HCT116 (cell line): ENCODE measurements at regions not wholly inside any gene's neighbourhood (a gene's known extent, or its start where the extent isn't known, plus 50 kb on each side); places are given as distances from the start of the nearest gene placed in this dataset.

Source experiments
- ATF3 ChIP-seq: IDR thresholded peaks from 2 replicates; pipeline ENCODE4 v1.6.1; 2012
- CTCF ChIP-seq, 3 experiments: fragments of 200-600 bp in 1 of 3; sonication (generic) in 1 of 3; IDR thresholded peaks in 2 of 3; conservative IDR thresholded peaks in 1 of 3; 2 replicates each; pipeline ENCODE4 v1.5.1; 2012 to 2017; ENCODE audit warnings: low read depth in 2 of 3, low read length in 2 of 3, antibody characterized with exemption in 1 of 3, borderline replicate concordance in 1 of 3, control low read depth in 1 of 3, mild to moderate bottlenecking in 1 of 3, mixed read lengths in 1 of 3, mixed run types in 1 of 3, moderate library complexity in 1 of 3; ENCODE audit not compliant: insufficient read depth in 1 of 3
- EZH2 ChIP-seq: fragments of 200-600 bp; sonication (generic); IDR thresholded peaks from 2 replicates; pipeline ENCODE4 v1.6.1; 2017; ENCODE audit warnings: antibody characterized with exemption, mixed run types
- JUND ChIP-seq: IDR thresholded peaks from 2 replicates; pipeline ENCODE4 v1.6.1; 2012
- POLR2A ChIP-seq: IDR thresholded peaks from 2 replicates; pipeline ENCODE4 v1.7.0; 2011; ENCODE audit warnings: borderline replicate concordance; ENCODE audit not compliant: insufficient read depth, insufficient read length; ENCODE audit errors: extremely low read depth
- POLR2AphosphoS5 ChIP-seq: IDR thresholded peaks from 2 replicates; pipeline ENCODE4 v1.6.1; 2011; ENCODE audit warnings: mild to moderate bottlenecking, low read depth, low read length, moderate library complexity
- SIN3A ChIP-seq: IDR thresholded peaks from 2 replicates; pipeline ENCODE4 v1.6.1; 2012; ENCODE audit warnings: low read depth
- TCF7L2 ChIP-seq: IDR thresholded peaks from 2 replicates; pipeline ENCODE4 v1.7.0; 2011; ENCODE audit warnings: borderline replicate concordance, inconsistent platforms; ENCODE audit not compliant: insufficient read depth, insufficient read length; ENCODE audit errors: extremely low read depth
- ZBTB33 ChIP-seq: IDR thresholded peaks from 2 replicates; pipeline ENCODE4 v1.6.1; 2011; ENCODE audit warnings: mild to moderate bottlenecking, low read length, moderate library complexity; ENCODE audit not compliant: insufficient replicate concordance; ENCODE audit errors: extremely low read depth
- TF ChIP-seq, protein P1 (sequence below): IDR thresholded peaks from 2 replicates; pipeline ENCODE4 v1.6.1; 2012

DNA sequence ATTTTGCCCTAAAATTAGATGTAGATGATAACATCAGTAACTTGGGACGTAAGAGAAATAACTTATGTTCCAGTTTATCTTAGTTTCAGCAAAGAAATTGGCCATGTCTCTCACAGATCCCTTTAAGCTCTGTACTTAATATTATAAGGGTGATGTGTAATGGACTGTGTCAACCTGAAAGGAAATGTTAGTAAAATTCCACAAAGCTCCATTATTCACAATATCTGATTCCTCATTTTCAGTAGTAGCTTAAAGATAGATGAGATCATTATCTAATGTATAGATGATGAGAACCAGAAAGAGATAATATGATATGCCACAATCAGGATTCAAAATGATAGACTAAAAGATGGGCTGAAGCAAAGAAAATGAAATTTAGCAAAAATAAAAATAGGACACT, 316.8 kb upstream of the CHRM2 start:
- no peak for TF ChIP-seq CTCF (IDR thresholded peaks at IDR 0.05 in 2 of 3, conservative IDR thresholded peaks at IDR 0.05 in 1 of 3; ENCODE audit: borderline replicate concordance in 1 of 3, insufficient read depth in 1 of 3, low read depth in 2 of 3, low read length in 2 of 3)
- no peak for TF ChIP-seq JUND
- TF ChIP-seq POLR2AphosphoS5: no peak
- no peak for TF ChIP-seq ATF3
- no peak for TF ChIP-seq EZH2
- TF ChIP-seq, protein P1, sequence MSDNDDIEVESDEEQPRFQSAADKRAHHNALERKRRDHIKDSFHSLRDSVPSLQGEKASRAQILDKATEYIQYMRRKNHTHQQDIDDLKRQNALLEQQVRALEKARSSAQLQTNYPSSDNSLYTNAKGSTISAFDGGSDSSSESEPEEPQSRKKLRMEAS: no peak
- no peak for TF ChIP-seq POLR2A
- no peak for TF ChIP-seq TCF7L2
- no peak for TF ChIP-seq SIN3A
- TF ChIP-seq ZBTB33: no peak
